KMS-11 (cell line): ENCODE measurements at regions not wholly inside any gene's neighbourhood (a gene's known extent, or its start where the extent isn't known, plus 50 kb on each side); places are given as distances from the start of the nearest gene placed in this dataset.
A peak's percentile ranks its signal among the peaks of the same experiment; 100 is the strongest.

Source experiments
- H2AFZ ChIP-seq: fragments of 200-600 bp; sonication (generic); 2 replicates; pipeline ENCODE4 v1.6.1; 2016; ENCODE audit warnings: antibody characterized with exemption, mixed run types, low read depth
- H3K27ac ChIP-seq: fragments of 200-600 bp; sonication (generic); 2 replicates; pipeline ENCODE4 v1.6.1; 2016; ENCODE audit warnings: mild to moderate bottlenecking, mixed run types
- H3K27me3 ChIP-seq: fragments of 200-600 bp; sonication (generic); 2 replicates; pipeline ENCODE4 v1.6.1; 2017; ENCODE audit warnings: mild to moderate bottlenecking, low read depth, mixed run types, moderate library complexity; ENCODE audit not compliant: insufficient read depth
- H3K36me3 ChIP-seq: fragments of 200-600 bp; sonication (generic); 2 replicates; pipeline ENCODE4 v1.6.1; 2017; ENCODE audit warnings: mild to moderate bottlenecking, mixed run types; ENCODE audit not compliant: insufficient read depth
- H3K4me1 ChIP-seq: fragments of 200-600 bp; sonication (generic); 2 replicates; pipeline ENCODE4 v1.6.1; 2016; ENCODE audit warnings: mild to moderate bottlenecking, low read depth, mixed run types; ENCODE audit not compliant: poor library complexity, severe bottlenecking
- H3K4me2 ChIP-seq: fragments of 200-600 bp; sonication (generic); 2 replicates; pipeline ENCODE4 v1.7.0; 2016; ENCODE audit warnings: mild to moderate bottlenecking, mixed run types
- H3K4me3 ChIP-seq: fragments of 200-600 bp; sonication (generic); IDR thresholded peaks from 2 replicates; pipeline ENCODE4 v1.6.1; 2017; ENCODE audit warnings: low read depth, low read length, mixed read lengths; ENCODE audit not compliant: insufficient read depth
- H3K79me2 ChIP-seq: fragments of 200-600 bp; sonication (generic); 2 replicates; pipeline ENCODE4 v1.6.1; 2016; ENCODE audit warnings: low read depth, mixed run types; ENCODE audit not compliant: insufficient read depth
- H3K9ac ChIP-seq: fragments of 200-600 bp; sonication (generic); 2 replicates; pipeline ENCODE4 v1.6.1; 2016; ENCODE audit warnings: mild to moderate bottlenecking, mixed run types
- H4K20me1 ChIP-seq: fragments of 200-600 bp; sonication (generic); 2 replicates; pipeline ENCODE4 v1.6.1; 2016; ENCODE audit warnings: mild to moderate bottlenecking, mixed run types; ENCODE audit not compliant: insufficient read depth
- CTCF ChIP-seq: fragments of 200-600 bp; sonication (generic); conservative IDR thresholded peaks from 2 replicates; pipeline ENCODE4 v1.6.1; 2017; ENCODE audit warnings: low read depth, mild to moderate bottlenecking, antibody characterized with exemption, low read length, moderate library complexity, mixed read lengths

DNA sequence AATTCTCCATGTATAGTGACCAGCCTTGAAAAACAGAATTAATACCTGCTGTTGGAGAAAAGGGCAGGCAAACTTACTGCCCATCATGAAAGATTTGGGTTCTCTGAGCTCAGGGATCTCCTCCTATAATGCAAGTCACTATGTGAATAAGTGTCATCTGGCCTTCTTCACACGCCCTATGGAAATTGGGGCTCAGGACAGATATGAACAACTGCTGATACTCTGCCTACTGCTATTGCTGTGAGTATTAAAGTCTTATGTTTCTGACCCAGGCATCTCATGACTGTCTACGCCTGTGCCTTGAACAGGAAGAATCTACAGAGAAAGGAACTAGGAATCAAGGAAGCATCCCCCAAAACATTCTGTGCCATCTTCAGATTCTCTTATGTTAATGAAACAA is 226.1 kb downstream of the SOD2 start:
- no peak for TF ChIP-seq CTCF
- no peaks in the 10 kb centered on the region for H3K36me3 ChIP-seq
- no peak overlapping the region for H3K9ac ChIP-seq
- H3K27ac ChIP-seq = no peak overlapping the region
- H3K4me2 ChIP-seq = no peak overlapping the region
- H3K79me2 ChIP-seq = no peaks in the 10 kb centered on the region
- no peaks in the 10 kb centered on the region for H3K27me3 ChIP-seq
- no peaks in the 10 kb centered on the region for H4K20me1 ChIP-seq
- no peak overlapping the region for H2AFZ ChIP-seq
- H3K4me3 ChIP-seq = no peak overlapping the region
- peaks cover 4% of the 10 kb centered on the region for H3K4me1 ChIP-seq

DNA sequence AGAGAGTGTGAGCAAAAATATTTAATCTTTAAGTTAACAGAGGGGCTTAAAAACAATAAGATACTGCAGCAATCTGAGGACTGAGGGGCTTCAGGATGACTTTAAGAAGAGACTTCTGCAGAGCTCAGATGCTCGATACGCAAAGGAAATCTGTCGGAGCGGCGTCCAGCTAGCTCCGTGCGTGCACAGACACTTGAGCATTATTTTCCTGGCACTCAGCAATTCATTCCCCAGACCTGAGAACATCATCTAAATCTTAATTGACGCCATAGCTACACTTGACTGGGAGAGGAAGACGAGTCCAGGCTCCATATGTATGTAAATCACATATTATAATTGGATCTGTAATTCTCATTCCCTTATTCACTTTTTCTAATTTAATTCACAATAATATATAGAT is 228.2 kb downstream of the SOD2 start:
- no peak overlapping the region for H3K4me2 ChIP-seq
- no peaks in the 10 kb centered on the region for H3K36me3 ChIP-seq
- H3K9ac ChIP-seq = no peak overlapping the region
- no peaks in the 10 kb centered on the region for H4K20me1 ChIP-seq
- TF ChIP-seq CTCF = no peak
- no peaks in the 10 kb centered on the region for H3K27me3 ChIP-seq
- peaks cover 8% of the 10 kb centered on the region for H3K4me1 ChIP-seq
- no peaks in the 10 kb centered on the region for H3K79me2 ChIP-seq
- H3K4me3 ChIP-seq = no peak overlapping the region
- H3K27ac ChIP-seq = no peak overlapping the region
- no peak overlapping the region for H2AFZ ChIP-seq

DNA sequence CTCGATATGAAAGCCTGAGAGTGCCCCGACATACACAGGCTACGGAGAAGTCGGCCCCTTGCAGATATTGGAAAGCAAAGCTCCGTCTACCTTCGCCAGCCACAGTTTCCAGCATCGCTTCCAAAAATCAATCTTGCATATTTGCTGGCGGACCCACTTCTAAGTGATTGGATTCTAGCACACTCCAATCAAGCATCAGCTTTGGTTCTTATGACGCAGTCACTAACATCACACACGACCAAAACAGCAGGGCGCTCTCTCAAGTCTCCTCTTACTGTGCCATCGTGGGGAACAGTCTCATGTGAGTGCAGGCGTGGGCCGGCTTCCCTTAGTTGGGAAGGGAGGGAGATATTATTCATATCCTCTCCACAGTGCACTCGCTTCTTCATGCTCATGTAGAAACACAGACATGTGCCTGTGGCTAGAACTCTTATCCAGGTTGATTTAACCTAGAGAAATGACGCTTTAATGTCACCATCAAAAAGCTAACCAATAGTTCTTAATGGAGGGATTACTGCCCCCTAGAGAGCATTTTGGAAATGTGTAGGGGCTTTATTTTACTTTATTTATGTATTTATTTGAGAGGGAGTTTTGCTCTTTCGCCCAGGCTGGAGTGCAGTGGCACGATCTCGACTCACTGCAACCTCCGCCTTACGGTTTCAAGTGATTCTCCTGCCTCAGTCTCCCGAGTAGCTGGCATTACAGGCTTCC is 229.8 kb downstream of the SOD2 start:
- no peaks in the 10 kb centered on the region for H3K36me3 ChIP-seq
- TF ChIP-seq CTCF = 0 out of 2 replicates have a peak, but pooled peaks have one; percentile 21
- no peak overlapping the region for H3K4me3 ChIP-seq
- H3K4me2 ChIP-seq = no peak overlapping the region
- no peak overlapping the region for H3K9ac ChIP-seq
- no peaks in the 10 kb centered on the region for H4K20me1 ChIP-seq
- no peaks in the 10 kb centered on the region for H3K79me2 ChIP-seq
- H2AFZ ChIP-seq = no peak overlapping the region
- H3K27me3 ChIP-seq = no peaks in the 10 kb centered on the region
- peaks cover 8% of the 10 kb centered on the region for H3K4me1 ChIP-seq
- H3K27ac ChIP-seq = no peak overlapping the region

DNA sequence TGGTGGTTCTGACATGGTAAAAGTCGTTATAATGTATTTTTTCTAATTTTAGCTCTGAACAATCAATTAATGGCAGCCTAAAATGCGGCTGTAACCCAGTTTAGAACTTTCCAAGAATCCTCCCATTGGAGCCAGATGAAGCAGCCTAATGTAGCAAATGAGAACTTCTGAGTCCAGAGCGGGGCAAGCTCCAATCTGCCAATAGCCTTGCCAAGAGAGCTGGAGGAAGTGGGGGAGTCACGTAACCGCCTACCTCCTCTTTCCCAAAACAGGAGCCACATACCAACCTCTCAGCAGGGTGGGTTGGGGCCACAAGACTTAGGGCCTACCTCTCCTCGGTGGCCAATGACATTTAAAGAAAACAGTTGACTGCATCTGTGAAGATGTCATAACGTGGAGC is 230.6 kb downstream of the SOD2 start:
- H2AFZ ChIP-seq = no peak overlapping the region
- no peak overlapping the region for H3K4me2 ChIP-seq
- no peaks in the 10 kb centered on the region for H3K79me2 ChIP-seq
- H3K36me3 ChIP-seq = no peaks in the 10 kb centered on the region
- TF ChIP-seq CTCF = no peak
- no peaks in the 10 kb centered on the region for H3K27me3 ChIP-seq
- no peak overlapping the region for H3K9ac ChIP-seq
- no peak overlapping the region for H3K27ac ChIP-seq
- H4K20me1 ChIP-seq = no peaks in the 10 kb centered on the region
- no peak overlapping the region for H3K4me3 ChIP-seq
- H3K4me1 ChIP-seq = peaks cover 8% of the 10 kb centered on the region
